ENCODE measurements at regions not wholly inside any gene's neighbourhood (a gene's known extent, or its start where the extent isn't known, plus 50 kb on each side); places are given as distances from the start of the nearest gene placed in this dataset.
"Not testable (repeated sequence)": the region's sequence is repeated elsewhere in the genome, so short reads cannot be mapped to it uniquely, and the experiment has no call there.

- no peaks in the 10 kb centered on the region for H3K4me1 ChIP-seq (ENCODE audit: insufficient read depth, low read length)
- H3K9me3 ChIP-seq (ENCODE audit: control insufficient read depth in 1 of 2, insufficient read depth in 1 of 2, low read length in 2 of 2) = no peaks in the 10 kb centered on the region
- H3K27me3 Mint-ChIP-seq = no peaks in the 10 kb centered on the region
- H3K4me3 ChIP-seq (ENCODE audit: low read length) = no peak overlapping the region
- H3K36me3 Mint-ChIP-seq (ENCODE audit: low read depth) = no peaks in the 10 kb centered on the region
- H3K27ac ChIP-seq (ENCODE audit: low read depth in 1 of 2, low read length in 2 of 2) = no peak overlapping the region
- no peak overlapping the region for H3K27ac Mint-ChIP-seq
- intact Hi-C loops (cut with DNase I, micrococcal nuclease) = no loop called here
- H3K4me1 Mint-ChIP-seq (ENCODE audit: low read depth) = no peaks in the 10 kb centered on the region
- no peaks in the 10 kb centered on the region for H3K36me3 ChIP-seq (ENCODE audit: insufficient read depth, low read length)
- no peak for TF ChIP-seq CTCF (IDR thresholded peaks at IDR 0.05)
- H3K9me3 Mint-ChIP-seq = no peaks in the 10 kb centered on the region
- DNase-seq (no peak), ATAC-seq (ENCODE audit: poor library complexity) (no peak)
- no peaks in the 10 kb centered on the region for H3K27me3 ChIP-seq (ENCODE audit: control insufficient read depth in 1 of 2, insufficient read depth in 2 of 2, low read length in 2 of 2)
- H3K4me3 Mint-ChIP-seq = no peak overlapping the region
- ChIA-PET POLR2A (no interaction called here), CTCF (interaction anchor here (1.4 kb wide), 1 partner anchor 40 kb away, joined by 3 read pairs; no protein-coding TSS in a partner anchor)
These were observed 175.3 kb downstream of the PLPPR4 start for GRCh38 chr1:99439433-99440075.

GRCh38 chr1:99441299-99442095 lies 177.2 kb downstream of the PLPPR4 start:
- DNase-seq = no peak
- Mint-ChIP-seq H3K27ac (no peak overlapping the region), H3K27me3 (peaks cover 4% of the 10 kb centered on the region), H3K36me3 (ENCODE audit: low read depth) (no peaks in the 10 kb centered on the region), H3K9me3 (no peaks in the 10 kb centered on the region), H3K4me3 (no peak overlapping the region), H3K4me1 (ENCODE audit: low read depth) (no peaks in the 10 kb centered on the region)
- Histone ChIP-seq H3K4me1 (ENCODE audit: insufficient read depth, low read length) (no peaks in the 10 kb centered on the region), H3K36me3 (ENCODE audit: insufficient read depth, low read length) (no peaks in the 10 kb centered on the region), H3K4me3 (ENCODE audit: low read length) (no peak overlapping the region), H3K27me3 (ENCODE audit: control insufficient read depth in 1 of 2, insufficient read depth in 2 of 2, low read length in 2 of 2) (no peaks in the 10 kb centered on the region), H3K9me3 (ENCODE audit: control insufficient read depth in 1 of 2, insufficient read depth in 1 of 2, low read length in 2 of 2) (no peaks in the 10 kb centered on the region), H3K27ac (ENCODE audit: low read depth in 1 of 2, low read length in 2 of 2) (no peak overlapping the region)
- ChIA-PET POLR2A (no interaction called here), CTCF (no interaction called here)
- no peak for TF ChIP-seq CTCF (IDR thresholded peaks at IDR 0.05)
- intact Hi-C loops (cut with DNase I, micrococcal nuclease) = no loop called here
- no peak for ATAC-seq (ENCODE audit: poor library complexity)

- H3K27me3 Mint-ChIP-seq; DNase-seq; H3K27ac Mint-ChIP-seq; H3K27ac ChIP-seq (ENCODE audit: low read depth in 1 of 2, low read length in 2 of 2); H3K4me1 Mint-ChIP-seq (ENCODE audit: low read depth); H3K9me3 Mint-ChIP-seq; H3K27me3 ChIP-seq (ENCODE audit: control insufficient read depth in 1 of 2, insufficient read depth in 2 of 2, low read length in 2 of 2); intact Hi-C loops (cut with DNase I, micrococcal nuclease); H3K4me1 ChIP-seq (ENCODE audit: insufficient read depth, low read length); H3K4me3 Mint-ChIP-seq; ATAC-seq (ENCODE audit: poor library complexity); H3K4me3 ChIP-seq (ENCODE audit: low read length); H3K9me3 ChIP-seq (ENCODE audit: control insufficient read depth in 1 of 2, insufficient read depth in 1 of 2, low read length in 2 of 2); POLR2A ChIA-PET; CTCF ChIA-PET; H3K36me3 Mint-ChIP-seq (ENCODE audit: low read depth); H3K36me3 ChIP-seq (ENCODE audit: insufficient read depth, low read length): not testable (repeated sequence)
These were observed 180.1 kb downstream of the PLPPR4 start for GRCh38 chr1:99444211-99444927.

Data from CD4-positive, alpha-beta T cell (primary cell).